GM18951 (cell line): ENCODE measurements at regions not wholly inside any gene's neighbourhood (a gene's known extent, or its start where the extent isn't known, plus 50 kb on each side); places are given as distances from the start of the nearest gene placed in this dataset.
"Not testable (repeated sequence)": the region's sequence is repeated elsewhere in the genome, so short reads cannot be mapped to it uniquely, and the experiment has no call there.

Source experiments
- POLR2A ChIP-seq: IDR thresholded peaks from 4 replicates; pipeline ENCODE4 v1.6.1; 2011; ENCODE audit warnings: mild to moderate bottlenecking; ENCODE audit not compliant: insufficient read length, insufficient read depth; ENCODE audit errors: extremely low read depth
- in situ Hi-C: fragments of 300-500 bp; cut with MboI; formaldehyde crosslinking; loops from one replicate; pipeline ENCODE4 v1.12.0; 2022; ENCODE audit warnings: low sequenced_read_pairs, mixed read lengths, inconsistent platforms; ENCODE audit not compliant: unreplicated experiment

DNA sequence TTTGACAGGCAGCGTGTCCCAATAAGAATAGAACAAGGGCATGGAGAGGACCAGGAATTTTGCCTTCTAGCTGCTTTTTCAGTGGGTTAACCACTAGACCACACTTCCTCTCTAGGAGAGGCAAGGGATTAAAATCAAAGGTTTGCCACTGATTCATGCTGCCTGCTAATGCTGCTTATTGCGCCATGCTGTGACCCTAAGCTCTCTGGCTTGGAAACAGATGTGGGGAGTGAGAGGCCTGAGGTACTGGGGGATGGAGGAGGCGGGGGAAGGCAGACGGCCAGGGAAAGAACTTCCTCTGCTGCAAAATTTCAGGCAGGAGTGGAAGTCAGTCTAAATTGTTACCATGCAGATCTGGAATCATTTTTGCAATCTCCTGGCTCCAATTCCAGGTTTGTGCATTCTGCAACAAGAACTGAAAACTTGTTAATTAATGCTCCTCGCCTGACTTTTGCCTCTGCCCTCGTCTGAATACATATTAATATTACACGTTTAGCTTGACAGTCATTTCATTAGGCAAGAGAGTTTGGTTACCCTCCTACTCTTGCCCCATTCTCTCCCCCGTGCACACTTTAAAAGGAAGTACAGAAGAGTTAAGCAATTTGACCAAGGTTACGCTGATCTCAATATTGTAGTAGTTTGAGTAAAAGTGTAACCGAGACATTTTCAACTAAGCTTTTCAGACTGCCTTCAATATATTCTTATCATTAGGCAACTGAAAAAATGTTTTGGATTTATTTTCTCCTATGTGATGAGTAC is 121.7 kb upstream of the SPRED1 start:
- in situ Hi-C loops = no loop called here
- TF ChIP-seq POLR2A = no peak

DNA sequence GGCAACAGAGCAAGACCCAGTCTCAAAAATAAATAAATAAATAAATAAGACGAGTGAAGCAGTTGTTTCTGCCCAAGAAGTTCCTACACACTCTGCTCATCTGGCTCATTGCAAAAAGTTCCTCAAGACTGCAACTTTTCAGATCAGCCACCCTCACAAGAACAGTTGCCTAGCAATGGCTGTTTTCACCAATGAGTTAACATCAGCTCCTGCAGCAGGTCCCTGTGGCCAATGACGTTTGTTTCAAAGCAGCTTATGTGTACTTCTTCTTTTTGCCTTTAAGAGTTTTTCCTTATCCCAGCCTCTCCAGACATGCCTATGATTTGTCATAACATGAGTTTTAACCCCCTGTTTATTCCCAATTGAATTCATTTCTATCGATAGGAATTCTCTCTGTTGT is 118.4 kb upstream of the SPRED1 start:
- TF ChIP-seq POLR2A = no peak
- in situ Hi-C loops = no loop called here

DNA sequence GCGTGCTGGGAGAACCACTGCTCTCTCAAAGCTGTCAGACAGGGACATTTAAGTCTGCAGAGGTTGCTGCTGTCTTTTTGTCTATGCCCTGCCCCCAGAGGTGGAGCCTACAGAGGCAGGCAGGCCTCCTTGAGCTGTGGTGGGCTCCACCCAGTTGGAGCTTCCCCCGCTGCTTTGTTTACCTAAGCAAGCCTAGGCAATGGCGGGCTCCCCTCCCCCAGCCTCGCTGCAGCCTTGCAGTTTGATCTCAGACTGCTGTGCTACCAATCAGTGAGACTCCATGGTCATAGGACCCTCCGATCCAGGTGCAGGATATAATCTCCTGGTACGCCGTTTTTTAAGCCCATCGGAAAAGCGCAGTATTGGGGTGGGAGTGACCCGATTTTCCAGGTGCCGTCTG is 110.4 kb upstream of the SPRED1 start:
- in situ Hi-C loops = not testable (repeated sequence)

DNA sequence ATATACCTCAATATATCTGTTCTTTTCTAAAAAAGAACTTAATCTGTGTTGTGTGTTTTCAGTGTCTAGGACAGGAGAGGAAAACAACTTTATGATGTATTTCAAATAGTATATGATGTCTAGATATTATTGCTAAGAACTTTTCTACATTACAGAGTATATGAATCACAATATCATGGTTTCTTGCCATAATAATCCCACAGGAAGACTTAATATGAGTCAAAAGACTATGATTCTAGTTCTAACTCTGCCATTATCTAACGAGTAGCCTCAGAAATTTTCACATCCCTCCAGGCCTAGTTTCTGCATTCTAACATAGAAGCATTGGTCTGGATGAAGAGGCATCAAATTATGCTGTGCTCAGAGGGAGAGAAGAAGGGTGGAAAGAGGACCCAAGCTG is 107.7 kb upstream of the SPRED1 start:
- in situ Hi-C loops = no loop called here

DNA sequence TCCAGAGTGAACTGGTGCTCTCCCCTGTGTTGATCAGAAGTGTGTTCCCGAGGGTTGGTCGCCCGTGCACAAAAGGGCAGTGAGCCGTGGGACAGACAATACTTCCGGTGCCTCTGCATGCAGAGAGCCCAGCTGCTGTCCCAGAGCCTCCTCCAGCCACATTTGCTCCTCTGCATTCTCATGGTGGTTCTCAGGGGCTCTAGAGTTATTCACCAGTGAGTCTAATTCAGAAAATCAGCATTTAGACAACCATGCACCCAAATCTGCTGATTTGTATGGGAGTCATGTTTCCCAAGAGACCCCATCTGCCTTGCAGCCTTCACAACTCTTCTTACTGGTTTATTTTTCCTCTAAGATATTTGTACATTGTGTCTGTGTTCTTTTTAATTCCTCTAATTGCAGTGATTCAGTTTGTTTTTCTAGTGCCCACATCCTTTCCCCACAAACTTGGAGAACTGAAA is 107.0 kb upstream of the SPRED1 start:
- in situ Hi-C loops = no loop called here
- no peak for TF ChIP-seq POLR2A

More for the DNA sequence above, 107.7 kb upstream of the SPRED1 start:
- no peak for TF ChIP-seq POLR2A

DNA sequence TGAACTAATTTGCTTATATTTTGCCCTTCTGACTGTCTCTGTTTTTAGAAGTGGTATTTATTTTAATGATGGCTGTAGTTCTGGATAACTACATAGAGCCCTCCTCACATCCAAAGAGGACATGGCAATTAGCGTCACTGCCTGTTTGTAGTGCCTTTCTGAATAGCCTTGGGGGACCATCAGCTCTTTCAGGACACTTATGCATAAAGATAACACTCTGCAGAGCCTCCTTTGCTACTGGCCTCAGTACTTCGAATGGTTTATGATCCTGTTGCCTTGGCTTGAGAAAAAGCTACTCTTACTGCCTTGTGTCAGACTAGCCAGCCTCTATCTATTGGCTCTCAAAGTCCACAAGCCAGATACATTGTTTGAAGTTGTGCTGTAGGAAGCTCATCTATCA is 105.4 kb upstream of the SPRED1 start:
- TF ChIP-seq POLR2A = no peak
- in situ Hi-C loops = no loop called here

DNA sequence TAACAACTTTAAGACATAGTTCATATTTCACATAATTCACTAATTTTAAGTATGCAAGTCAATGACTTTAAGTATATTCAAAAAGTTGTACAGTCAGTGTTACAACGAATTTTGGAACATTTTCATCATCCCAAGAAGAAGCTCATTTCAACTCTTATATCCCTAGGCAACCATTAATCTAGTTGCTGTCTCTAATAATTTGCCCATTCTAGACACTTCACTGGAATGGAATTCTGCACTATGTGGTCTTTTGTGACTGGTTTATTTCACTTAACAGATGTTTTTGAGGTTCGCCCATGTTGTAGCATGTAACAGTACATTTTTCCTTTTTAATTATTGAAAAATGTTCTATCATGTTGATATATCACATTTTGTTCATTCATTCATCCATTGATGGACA is 104.2 kb upstream of the SPRED1 start:
- TF ChIP-seq POLR2A = no peak
- in situ Hi-C loops = no loop called here

DNA sequence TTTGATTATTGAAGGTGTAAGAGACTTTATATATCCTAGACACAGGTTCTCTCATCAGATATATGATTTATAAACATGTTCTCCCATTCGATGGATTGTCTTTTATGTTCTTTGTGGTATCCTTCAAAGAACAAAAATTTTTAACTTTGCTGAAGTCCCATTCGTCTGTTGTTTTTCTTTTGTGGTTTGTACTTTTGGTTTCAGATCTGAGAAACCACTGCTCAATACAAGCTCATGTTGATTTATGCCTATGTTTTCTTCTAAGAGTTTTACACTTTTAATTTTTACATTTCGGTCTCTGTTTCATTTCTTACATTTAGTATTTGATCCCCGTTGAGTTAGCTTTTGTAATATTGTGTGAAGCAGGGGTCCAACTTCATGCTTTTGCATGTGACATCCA is 103.3 kb upstream of the SPRED1 start:
- TF ChIP-seq POLR2A = no peak

DNA sequence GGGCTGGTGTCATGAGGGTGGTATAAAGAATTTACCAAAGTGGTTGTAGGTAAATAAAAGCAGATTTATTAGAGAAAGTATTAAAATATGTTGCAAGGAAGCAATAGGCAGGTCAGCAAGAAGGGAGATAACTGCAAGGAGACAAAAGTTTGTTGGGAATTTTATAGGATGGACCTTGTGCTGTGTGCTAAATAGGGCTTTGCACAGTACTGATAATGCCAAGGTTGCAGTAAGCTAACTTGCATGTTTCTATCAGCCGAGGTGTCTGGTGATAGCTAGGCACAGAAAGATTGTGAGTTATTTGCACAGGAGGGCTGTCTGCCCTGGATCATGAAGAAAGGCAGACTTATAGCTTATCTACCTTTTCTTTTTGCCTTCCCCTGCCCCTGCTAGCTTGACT is 102.5 kb upstream of the SPRED1 start:
- in situ Hi-C loops = no loop called here
- TF ChIP-seq POLR2A = no peak

More for the DNA sequence above, 103.3 kb upstream of the SPRED1 start:
- in situ Hi-C loops = no loop called here

DNA sequence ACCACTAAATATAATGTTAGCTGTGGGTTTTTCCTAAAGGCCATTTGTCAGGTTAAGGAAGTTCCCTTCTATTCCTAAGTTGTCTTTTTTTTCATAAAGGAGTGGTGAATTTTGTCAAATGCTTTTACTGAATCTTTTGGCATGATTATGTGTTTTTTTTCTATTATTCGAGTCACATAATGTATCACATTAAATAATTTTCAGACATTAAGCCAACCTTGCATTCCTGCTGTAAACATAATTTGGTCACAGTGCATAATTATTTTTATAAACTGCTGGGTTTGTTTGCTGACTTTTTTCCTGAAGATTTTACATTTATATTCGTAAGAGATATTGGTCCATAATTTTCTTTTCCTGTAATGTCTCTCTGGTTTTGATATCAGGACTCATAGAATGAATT is 101.8 kb upstream of the SPRED1 start:
- in situ Hi-C loops = no loop called here
- TF ChIP-seq POLR2A = no peak

DNA sequence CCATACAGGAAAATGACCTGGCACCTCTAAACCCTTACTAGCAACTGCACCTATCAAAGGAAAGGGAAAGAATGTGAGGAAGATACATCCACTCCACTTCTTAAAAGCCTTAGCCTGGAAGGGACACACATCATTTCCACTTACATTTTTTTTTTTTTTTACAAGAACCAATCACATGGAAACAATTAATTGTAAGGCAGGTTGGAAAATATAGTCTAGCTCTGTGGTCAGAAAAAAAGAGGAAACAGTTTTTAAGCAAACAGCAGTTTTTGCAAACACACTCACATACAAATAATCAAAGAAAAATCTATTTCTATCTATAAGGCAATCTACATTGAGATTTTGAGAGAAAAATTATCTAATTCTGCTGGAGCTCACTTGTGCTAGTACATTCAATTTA is 98.9 kb upstream of the SPRED1 start:
- in situ Hi-C loops = no loop called here
- TF ChIP-seq POLR2A = no peak

DNA sequence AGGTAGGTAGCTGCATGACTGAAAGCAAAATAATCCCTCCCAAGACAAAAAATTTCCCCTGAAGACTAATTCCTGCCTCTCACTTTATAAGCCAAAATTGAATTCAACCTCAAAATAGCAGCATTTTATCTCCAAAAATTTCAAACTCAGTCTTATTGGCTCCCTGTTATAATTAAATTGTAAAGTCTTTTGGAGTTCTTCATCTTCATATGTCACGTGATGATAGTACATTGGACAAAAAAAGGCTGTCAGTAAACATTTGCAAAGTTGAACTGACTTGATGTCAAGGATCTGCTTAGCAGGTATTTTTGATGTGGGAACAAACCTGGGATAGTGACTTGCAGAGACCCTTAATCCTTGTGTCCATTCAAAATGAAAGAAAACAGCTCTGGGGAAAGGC is 98.4 kb upstream of the SPRED1 start:
- in situ Hi-C loops = no loop called here
- no peak for TF ChIP-seq POLR2A

DNA sequence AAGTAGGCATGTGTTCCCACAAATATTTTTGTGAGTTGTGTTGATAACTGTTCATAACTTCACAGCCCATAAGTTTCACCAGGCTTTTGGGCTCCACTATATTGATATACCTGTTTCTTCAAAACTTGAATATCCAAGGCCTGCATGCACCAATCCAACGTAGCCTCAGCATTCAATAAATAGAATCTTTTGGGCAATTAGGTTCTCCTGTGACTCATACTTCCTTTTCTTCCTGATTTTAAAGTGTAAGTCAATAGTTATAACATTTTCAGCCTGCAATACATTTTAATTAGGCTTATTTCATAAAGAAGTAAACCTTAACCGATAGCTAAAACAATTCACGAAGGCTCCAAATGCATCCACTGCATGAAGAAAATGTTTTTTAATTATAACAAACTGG is 97.8 kb upstream of the SPRED1 start:
- TF ChIP-seq POLR2A = no peak
- in situ Hi-C loops = no loop called here

DNA sequence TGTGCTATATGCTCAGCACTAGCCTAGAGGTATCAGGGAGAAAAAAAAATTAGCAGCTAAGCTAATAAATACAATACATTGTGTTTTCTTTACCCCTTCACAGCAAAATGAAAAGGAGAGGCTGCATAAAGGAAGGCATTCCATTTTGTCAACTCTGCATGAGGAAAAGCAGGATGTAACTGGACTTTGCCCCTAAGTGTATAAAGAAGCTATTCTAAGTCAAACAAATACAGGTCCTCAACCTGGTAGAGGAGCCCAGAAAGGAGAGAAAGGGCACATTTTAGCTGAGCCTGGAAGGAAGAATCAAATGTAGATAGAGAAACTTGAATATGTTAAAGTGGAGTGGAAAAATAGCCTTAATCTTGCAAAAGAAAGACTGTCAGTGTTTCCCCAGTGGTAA is 89.0 kb upstream of the SPRED1 start:
- in situ Hi-C loops = no loop called here
- TF ChIP-seq POLR2A = no peak

DNA sequence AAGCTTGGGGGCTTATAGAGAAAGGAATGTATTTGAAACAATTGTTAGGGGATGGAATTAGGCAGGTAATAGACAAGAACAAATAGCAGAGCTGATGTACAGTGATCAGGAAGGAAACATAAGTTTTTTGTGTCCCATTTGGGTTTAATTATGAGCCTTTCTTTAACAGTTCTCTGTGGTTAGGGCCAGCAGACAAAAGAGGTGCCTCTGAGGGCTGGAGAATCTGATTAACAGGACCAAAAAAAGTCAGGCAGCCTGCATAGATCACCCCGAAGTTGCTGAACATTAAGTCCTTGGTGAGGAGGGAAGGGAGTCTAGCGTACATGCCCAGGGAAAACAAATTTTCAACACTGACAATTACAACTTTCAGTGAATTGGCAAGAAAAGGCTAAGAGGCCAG is 88.6 kb upstream of the SPRED1 start:
- in situ Hi-C loops = no loop called here

More for the DNA sequence above, 88.6 kb upstream of the SPRED1 start:
- TF ChIP-seq POLR2A = no peak
